ENCODE measurements at regions not wholly inside any gene's neighbourhood (a gene's known extent, or its start where the extent isn't known, plus 50 kb on each side); places are given as distances from the start of the nearest gene placed in this dataset.

DNA sequence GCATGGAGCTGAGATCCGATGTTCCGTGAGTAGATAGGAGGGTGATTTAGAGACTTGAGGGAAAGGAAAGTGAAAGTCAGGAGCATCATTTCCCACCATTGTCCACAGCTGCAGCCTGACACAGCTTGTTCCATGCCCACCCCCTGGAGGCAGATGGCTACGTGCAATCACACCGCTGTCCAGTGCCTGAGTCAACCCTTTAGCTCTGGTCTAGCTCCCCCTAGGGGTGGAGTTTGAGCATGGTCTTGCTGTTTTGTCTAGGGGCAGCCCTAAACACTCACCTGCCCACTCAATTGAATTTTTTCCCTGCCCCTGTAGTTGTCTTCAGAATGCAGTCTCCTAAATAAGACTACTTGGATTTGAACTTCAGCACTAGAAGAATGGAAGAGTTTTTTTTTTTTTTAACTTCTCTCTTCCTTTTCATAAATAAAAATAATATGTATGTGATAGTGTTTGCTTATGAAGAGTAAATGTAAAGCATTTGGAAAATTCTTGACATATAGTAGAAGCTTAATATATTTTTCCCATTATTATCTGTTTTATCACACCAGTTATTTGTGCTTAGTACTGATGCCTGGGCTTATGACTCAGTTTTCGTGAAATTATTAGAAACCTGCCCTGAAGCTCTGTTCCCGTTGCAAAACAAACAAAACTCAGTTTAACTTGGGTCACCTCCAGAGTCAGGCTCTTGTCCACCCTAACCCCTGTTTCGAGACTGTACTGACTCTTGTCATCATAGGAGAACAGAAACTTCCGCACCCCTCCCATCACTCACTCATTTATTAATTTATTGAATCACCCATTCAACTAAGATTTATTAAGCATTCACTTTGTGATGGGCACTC is 814.8 kb downstream of the MAFB start:
- DNase-seq (ENCODE audit: low read depth), result peak; percentile 6

DNA sequence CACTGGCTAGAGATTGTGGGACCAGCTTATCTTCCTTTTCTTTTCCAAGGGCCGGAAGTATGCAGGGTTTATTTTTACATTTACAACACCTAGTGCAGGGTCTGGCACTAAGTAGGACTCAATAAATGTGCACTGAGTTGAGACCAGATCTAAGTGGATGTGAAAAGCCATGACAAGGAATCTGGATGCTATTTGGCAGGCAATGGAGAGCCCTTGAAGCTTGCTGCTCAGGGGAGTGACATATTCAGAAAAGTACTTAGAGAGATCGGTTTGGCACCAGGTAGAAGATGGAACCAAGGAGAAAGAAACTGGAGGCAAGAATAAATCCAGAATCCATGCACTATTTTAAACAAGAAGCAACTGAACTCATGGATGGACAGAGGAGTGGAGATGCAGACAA is 815.8 kb downstream of the MAFB start:
- DNase-seq (ENCODE audit: low read depth), result no peak

- no peak for DNase-seq (ENCODE audit: low read depth)
Measured at GRCh38 chr20:39871013-39871412, 818.0 kb downstream of the MAFB start.

GRCh38 chr20:39865446-39865845 is 823.6 kb downstream of the MAFB start:
- DNase-seq (ENCODE audit: low read depth), result no peak

DNA sequence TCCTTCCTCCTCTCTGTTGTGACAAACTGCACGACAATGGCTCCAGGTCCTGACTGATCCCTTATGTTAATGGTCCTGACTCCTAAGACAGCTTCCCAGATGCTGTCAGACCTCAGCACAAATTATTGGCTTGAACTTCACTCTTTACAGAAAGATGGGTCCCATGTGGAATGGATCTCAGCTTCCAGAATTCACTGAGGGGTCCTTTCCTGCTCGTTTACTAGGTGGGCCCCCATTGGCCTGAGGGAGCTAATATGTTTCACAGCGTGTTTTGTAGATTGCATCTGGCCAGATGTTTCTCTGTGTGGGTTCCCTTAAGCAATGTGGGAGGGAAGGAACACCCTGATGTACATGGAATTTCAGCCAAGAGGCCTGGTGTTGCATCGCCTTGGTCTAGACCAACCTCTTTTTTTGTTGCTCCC is 826.6 kb downstream of the MAFB start:
- DNase-seq (ENCODE audit: low read depth), result no peak

GRCh38 chr20:39861381-39861780 is 827.7 kb downstream of the MAFB start:
- DNase-seq (ENCODE audit: low read depth), result no peak

DNA sequence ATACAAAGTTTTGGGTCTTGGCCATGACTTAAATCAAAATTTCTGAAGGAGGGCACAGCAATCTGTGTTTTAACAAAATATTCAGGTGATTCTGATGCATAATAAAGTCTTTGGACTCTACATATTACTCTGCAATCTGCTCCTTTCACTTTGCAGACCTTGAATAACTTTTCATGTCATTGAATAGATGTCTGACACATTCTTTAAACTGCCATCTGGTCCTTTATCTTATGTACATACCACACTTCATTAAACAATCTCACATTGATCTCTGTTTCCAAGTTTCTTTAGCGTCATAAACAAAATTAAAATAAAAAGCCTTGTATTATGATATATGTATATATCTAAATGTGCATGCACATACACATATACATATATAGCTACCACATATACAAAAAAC is 831.2 kb downstream of the MAFB start:
- DNase-seq (ENCODE audit: low read depth), result no peak

DNA sequence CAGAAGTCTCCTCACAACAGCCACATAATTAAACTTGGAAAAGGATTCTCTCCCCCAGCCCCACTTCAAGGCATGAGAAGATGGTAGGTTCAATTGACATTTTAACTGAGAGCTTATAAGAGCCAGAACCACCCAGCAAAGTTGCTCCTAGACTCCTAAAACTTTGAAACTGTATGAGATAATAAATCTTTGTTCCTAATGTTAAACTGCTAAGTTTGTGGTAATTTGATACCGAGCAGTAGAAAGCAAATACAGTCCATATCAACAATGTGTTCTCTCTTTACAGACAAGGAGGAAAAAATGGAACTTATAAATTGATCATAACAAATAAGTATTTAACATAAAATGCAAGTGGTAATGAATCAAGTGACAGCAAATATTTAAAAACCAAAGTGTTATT is 831.8 kb downstream of the MAFB start:
- no peak for DNase-seq (ENCODE audit: low read depth)

DNA sequence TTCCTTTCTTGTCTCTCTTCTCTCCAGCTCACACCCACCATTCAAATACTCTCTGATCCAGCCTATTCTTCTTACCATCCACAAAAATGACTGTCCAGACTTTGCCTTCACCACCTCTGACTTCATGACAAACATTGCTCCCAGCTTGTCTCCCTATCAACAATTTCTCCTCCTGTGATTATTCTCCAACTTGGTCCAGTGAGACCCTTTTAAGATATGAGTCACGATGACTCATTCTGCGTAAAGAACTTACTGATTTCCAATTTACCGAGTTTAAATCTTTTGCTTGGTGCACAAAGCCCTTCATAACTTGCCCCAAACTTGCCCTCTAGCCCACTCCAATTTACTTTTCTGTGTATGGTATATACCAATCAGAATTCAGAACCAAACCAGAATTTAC is 833.2 kb downstream of the MAFB start:
- DNase-seq (ENCODE audit: low read depth), result no peak

DNA sequence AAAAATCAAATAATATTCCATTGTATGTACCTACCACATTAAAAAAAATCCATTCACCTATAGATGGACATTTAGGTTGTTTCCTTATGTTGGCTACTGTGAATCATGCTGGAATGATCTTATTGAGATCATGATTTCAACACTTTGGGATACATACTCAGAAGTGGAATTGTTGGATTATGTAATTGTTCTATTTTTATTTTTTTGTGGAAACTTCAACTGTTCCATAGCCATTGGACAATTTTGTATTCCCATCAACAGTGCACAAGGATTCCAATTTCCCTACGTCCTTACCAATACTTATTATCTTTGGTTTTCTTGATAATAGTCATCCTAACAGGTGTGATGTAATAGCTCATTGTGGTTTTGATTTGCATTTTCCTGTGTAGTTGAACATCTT is 834.0 kb downstream of the MAFB start:
- DNase-seq (ENCODE audit: low read depth), result no peak

DNA sequence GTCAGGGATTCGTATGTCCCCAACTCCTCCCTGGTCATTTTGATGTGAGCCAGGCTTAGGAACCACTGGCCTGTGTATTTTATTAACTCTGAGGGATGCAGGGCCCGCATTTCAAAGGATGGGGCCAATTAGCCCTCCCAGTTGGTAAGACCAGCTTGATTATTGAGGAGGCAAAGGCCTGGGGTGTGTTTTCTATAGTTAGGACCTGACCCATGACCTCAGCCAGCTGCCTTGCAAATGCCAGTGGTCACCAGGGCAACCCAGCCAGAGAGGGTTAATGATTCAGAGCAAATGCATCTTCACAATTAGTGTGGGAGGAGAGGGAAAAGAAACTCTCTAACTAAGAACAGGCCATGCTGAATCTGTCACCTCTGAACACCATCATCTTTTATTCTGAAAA is 835.4 kb downstream of the MAFB start:
- DNase-seq (ENCODE audit: low read depth), result peak; percentile 3

GRCh38 chr20:39853050-39853449 is 836.0 kb downstream of the MAFB start:
- no peak for DNase-seq (ENCODE audit: low read depth)

GRCh38 chr20:39851459-39851858 is 837.6 kb downstream of the MAFB start:
- DNase-seq (ENCODE audit: low read depth), result no peak

DNA sequence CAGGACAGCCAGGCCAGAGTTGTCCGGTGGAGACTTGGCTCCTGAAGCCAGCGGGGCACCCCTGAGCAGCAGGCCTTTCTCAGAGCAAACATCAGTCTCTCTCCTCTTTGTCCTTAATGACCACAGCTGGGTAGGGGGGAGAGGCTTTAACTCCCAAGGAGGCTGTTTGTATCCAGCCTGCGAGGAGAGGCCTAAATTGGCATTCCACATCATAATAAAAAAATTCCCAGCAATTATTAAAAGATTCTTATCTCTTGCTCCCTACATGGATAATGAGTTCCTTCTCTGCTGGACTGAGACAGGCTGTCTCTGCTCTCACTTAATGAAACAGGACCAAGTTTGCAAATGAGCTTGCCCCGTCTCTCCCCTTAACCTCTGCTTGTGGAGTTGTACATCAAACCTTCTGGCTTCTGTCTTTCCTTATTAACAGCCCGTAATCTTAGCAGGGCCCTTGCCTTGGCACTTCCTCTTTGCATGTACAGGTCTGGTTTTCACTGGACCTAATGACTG is 838.2 kb downstream of the MAFB start:
- DNase-seq (ENCODE audit: low read depth), result no peak

DNA sequence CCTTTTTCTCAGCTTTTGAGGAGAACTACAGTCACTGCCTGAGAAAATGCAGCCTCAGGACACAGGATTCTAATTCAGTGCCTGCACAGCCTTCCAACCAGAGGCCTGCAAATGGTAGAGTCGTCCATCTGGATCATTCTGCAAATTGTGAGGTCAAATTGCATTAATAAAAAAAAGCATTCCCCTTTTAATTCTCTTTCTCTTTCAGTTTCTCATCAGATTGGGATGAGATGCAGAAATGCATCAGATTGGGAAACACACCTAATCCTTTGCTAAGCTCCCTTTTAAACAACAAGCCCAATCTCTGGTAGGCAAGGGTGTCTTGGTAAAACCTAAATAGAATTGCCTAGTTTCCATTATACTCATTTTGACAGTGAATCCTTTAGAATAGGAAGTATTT is 838.8 kb downstream of the MAFB start:
- DNase-seq (ENCODE audit: low read depth), result no peak

DNA sequence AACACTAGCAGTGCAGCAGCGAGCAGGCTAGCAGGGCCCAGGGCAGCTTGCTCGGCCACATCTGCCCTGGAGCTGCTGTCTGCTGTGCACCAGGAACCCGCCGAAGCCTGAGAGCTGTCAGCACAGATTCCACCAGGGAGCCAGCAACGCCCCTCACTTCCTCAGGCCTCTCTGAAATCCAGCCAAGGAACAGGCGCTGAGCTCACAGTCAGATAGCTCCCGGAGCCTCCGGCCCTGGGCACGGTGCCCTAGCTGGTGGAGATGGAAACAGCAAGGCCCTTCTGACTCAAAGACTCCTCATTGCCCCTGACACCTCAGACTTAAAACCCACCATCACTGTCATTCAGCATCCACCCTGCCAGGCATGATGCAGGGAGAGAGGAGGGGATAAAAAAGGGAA is 839.4 kb downstream of the MAFB start:
- DNase-seq (ENCODE audit: low read depth), result peak; percentile 12

DNA sequence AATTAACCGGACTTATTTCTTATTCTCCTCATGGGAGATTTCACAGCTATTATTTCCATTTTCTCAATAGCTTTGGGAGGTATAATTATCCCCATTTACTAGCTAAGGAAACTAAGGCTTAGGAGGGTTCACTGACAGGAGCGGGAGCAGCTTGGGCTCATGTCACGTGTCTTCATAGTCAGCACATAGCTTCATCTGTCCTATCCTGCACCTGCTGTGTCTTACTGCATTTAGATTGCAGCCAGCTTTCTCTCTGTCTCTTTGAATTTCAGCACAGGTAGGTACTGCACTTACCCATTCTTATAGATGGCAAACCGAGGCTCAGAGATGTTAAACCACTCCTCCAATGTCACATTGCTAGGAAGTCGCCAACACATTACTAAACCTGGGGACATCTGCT is 839.9 kb downstream of the MAFB start:
- no peak for DNase-seq (ENCODE audit: low read depth)

DNA sequence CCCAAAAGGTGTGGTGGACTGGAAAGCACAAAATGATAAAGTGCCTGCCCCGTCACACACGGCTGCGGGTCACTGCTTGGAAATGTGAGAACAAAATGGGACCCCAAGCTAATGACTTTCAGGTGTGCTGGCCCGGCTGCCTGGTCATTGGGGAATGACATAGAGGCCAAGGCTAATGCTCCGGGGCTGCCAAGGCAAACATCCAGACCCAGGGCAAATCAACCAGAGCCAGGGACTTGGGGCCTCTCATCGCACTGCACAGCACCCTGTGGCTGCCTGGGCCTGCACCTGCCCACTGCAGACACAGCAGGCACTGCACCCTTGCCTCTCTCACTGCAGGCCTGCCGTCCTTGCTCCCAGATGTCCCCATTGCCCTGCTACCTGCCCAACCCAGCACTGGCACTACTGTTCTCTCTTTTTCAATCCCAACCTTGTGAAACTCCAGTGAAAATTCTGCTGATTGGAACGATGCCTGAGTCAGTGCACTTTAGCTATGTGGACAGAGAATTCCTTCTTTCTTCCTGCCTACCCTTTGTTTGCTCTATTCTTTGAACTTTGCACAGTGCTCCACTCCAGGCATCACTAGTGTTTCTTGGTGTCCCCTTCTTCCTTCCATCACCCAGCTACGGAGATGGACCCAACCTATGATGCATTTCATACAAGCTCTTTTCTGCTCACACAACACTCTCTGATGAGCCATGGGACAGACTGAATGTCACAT is 849.5 kb downstream of the MAFB start:
- DNase-seq (ENCODE audit: low read depth), result no peak

DNA sequence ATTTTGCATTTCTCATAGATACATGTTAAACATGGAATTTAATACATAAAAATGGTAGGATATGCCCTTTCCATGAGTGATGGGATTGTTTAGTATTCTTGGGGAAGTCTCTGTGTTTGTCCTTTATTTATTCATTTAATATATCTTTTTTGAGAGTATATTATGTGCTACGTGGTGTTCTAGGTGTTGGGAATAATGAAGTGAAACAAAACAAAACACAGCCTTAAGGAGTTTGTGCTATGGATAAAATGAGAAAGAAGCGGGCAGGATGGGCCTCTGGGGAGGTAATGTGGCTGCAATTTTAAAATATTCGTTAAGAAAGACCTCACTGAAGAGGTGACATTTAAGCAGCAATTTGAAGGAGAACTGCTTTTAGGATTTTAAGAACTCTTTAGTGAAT is 851.5 kb downstream of the MAFB start:
- DNase-seq (ENCODE audit: low read depth), result no peak

- DNase-seq (ENCODE audit: low read depth), result no peak
Measured at GRCh38 chr20:39835130-39835842, 853.8 kb downstream of the MAFB start.

- no peak for DNase-seq (ENCODE audit: low read depth)
Measured at GRCh38 chr20:39830903-39831302, 858.1 kb downstream of the MAFB start.

GRCh38 chr20:39829661-39830060 is 859.4 kb downstream of the MAFB start:
- DNase-seq (ENCODE audit: low read depth), result no peak

GRCh38 chr20:39829256-39829655 is 859.8 kb downstream of the MAFB start:
- no peak for DNase-seq (ENCODE audit: low read depth)

All from amniotic epithelial cell (primary cell).